Neural progenitor cell (in vitro differentiated cells): ENCODE measurements at regions not wholly inside any gene's neighbourhood (a gene's known extent, or its start where the extent isn't known, plus 50 kb on each side); places are given as distances from the start of the nearest gene placed in this dataset.

Source experiments
- CTCF ChIP-seq: fragments of 200-600 bp; sonication (generic); IDR thresholded peaks from 2 replicates; pipeline ENCODE4 v1.5.1; 2017; ENCODE audit warnings: antibody characterized with exemption, mild to moderate bottlenecking
- EZH2 ChIP-seq: fragments of 200-600 bp; sonication (generic); IDR thresholded peaks from 2 replicates; pipeline ENCODE4 v1.6.1; 2017; ENCODE audit warnings: antibody characterized with exemption, mild to moderate bottlenecking, moderate library complexity
- EZH2phosphoT487 ChIP-seq: fragments of 200-600 bp; sonication (generic); IDR thresholded peaks from 2 replicates; pipeline ENCODE4 v1.6.1; 2017; ENCODE audit warnings: antibody characterized with exemption

GRCh38 chr21:19700476-19700875 is 1296.9 kb upstream of the TMPRSS15 start:
- TF ChIP-seq CTCF (no peak), EZH2 (no peak), EZH2phosphoT487 (no peak)
